ENCODE measurements at regions not wholly inside any gene's neighbourhood (a gene's known extent, or its start where the extent isn't known, plus 50 kb on each side); places are given as distances from the start of the nearest gene placed in this dataset.
"Not testable (repeated sequence)": the region's sequence is repeated elsewhere in the genome, so short reads cannot be mapped to it uniquely, and the experiment has no call there.

- not testable (repeated sequence) for TF ChIP-seq CTCF, EZH2phosphoT487 (IDR thresholded peaks at IDR 0.05)
Measured at GRCh38 chr20:19139584-19139983, 72.9 kb upstream of the SLC24A3 start.
